Neural cell (in vitro differentiated cells): ENCODE measurements at regions not wholly inside any gene's neighbourhood (a gene's known extent, or its start where the extent isn't known, plus 50 kb on each side); places are given as distances from the start of the nearest gene placed in this dataset.

Experiments
- EP300 ChIP-seq: fragments of 450-650 bp; conservative IDR thresholded peaks from 2 replicates; pipeline ENCODE4 v1.6.1; 2014; ENCODE audit warnings: antibody characterized with exemption, mild to moderate bottlenecking, moderate library complexity; ENCODE audit not compliant: poor library complexity, severe bottlenecking
- EZH2 ChIP-seq: fragments of 200-600, 300-800 bp; shearing (Covaris generic), sonication (generic); IDR thresholded peaks from 2 replicates; pipeline ENCODE4 v1.6.1; 2014; ENCODE audit warnings: antibody characterized with exemption, low read length, borderline replicate concordance, mild to moderate bottlenecking; ENCODE audit not compliant: insufficient read depth, poor library complexity, severe bottlenecking
- MXI1 ChIP-seq: fragments of 450-650 bp; conservative IDR thresholded peaks from 2 replicates; pipeline ENCODE4 v1.6.1; 2014; ENCODE audit warnings: antibody characterized with exemption, mild to moderate bottlenecking; ENCODE audit not compliant: poor library complexity, severe bottlenecking
- POLR2AphosphoS5 ChIP-seq: IDR thresholded peaks from 2 replicates; pipeline ENCODE4 v1.6.1; 2012
- RAD21 ChIP-seq: fragments of 450-650 bp; conservative IDR thresholded peaks from 2 replicates; pipeline ENCODE4 v1.6.1; 2014; ENCODE audit warnings: antibody characterized with exemption, mild to moderate bottlenecking, moderate library complexity
- SMC3 ChIP-seq: fragments of 450-650 bp; conservative IDR thresholded peaks from 2 replicates; pipeline ENCODE4 v1.6.1; 2014; ENCODE audit warnings: antibody characterized with exemption, mild to moderate bottlenecking, moderate library complexity; ENCODE audit not compliant: poor library complexity
- TAF1 ChIP-seq: IDR thresholded peaks from 2 replicates; pipeline ENCODE4 v1.6.1; 2012; ENCODE audit warnings: low read depth
- TF ChIP-seq, protein P1 (sequence below): fragments of 450-650 bp; IDR thresholded peaks from 2 replicates; pipeline ENCODE4 v1.5.1; 2014; ENCODE audit warnings: antibody characterized with exemption, mild to moderate bottlenecking, moderate library complexity; ENCODE audit not compliant: poor library complexity, severe bottlenecking
- TF ChIP-seq, protein P2 (sequence below): IDR thresholded peaks from 2 replicates; pipeline ENCODE4 v1.6.1; 2012; ENCODE audit warnings: borderline replicate concordance

DNA sequence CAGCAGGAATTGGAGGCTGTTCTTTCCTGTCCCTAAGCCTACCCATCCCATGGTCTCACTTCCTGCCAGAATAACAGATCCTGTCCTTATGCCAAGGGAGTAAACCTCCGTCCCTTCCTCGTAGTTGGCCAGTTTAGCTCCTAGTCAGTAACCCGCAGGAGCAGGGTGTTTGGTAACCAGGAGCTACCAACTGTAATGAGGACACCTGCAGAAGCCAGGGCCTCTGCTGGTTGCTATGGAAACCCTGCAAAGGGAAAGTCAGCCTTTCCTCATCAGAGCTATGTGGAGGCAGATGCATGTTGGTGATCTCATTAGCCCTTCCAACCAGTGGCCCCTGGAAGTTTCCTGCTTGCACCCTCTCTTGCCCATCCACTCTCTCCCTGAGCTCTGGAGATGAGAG, 368.2 kb upstream of the SULF2 start:
- TF ChIP-seq, protein P1, sequence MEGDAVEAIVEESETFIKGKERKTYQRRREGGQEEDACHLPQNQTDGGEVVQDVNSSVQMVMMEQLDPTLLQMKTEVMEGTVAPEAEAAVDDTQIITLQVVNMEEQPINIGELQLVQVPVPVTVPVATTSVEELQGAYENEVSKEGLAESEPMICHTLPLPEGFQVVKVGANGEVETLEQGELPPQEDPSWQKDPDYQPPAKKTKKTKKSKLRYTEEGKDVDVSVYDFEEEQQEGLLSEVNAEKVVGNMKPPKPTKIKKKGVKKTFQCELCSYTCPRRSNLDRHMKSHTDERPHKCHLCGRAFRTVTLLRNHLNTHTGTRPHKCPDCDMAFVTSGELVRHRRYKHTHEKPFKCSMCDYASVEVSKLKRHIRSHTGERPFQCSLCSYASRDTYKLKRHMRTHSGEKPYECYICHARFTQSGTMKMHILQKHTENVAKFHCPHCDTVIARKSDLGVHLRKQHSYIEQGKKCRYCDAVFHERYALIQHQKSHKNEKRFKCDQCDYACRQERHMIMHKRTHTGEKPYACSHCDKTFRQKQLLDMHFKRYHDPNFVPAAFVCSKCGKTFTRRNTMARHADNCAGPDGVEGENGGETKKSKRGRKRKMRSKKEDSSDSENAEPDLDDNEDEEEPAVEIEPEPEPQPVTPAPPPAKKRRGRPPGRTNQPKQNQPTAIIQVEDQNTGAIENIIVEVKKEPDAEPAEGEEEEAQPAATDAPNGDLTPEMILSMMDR = no peak
- TF ChIP-seq EZH2 (no peak), POLR2AphosphoS5 (peak; percentile 46), TAF1 (no peak), EP300 (peak; percentile 56), RAD21 (no peak), MXI1 (no peak), SMC3 (no peak)
- TF ChIP-seq, protein P2, sequence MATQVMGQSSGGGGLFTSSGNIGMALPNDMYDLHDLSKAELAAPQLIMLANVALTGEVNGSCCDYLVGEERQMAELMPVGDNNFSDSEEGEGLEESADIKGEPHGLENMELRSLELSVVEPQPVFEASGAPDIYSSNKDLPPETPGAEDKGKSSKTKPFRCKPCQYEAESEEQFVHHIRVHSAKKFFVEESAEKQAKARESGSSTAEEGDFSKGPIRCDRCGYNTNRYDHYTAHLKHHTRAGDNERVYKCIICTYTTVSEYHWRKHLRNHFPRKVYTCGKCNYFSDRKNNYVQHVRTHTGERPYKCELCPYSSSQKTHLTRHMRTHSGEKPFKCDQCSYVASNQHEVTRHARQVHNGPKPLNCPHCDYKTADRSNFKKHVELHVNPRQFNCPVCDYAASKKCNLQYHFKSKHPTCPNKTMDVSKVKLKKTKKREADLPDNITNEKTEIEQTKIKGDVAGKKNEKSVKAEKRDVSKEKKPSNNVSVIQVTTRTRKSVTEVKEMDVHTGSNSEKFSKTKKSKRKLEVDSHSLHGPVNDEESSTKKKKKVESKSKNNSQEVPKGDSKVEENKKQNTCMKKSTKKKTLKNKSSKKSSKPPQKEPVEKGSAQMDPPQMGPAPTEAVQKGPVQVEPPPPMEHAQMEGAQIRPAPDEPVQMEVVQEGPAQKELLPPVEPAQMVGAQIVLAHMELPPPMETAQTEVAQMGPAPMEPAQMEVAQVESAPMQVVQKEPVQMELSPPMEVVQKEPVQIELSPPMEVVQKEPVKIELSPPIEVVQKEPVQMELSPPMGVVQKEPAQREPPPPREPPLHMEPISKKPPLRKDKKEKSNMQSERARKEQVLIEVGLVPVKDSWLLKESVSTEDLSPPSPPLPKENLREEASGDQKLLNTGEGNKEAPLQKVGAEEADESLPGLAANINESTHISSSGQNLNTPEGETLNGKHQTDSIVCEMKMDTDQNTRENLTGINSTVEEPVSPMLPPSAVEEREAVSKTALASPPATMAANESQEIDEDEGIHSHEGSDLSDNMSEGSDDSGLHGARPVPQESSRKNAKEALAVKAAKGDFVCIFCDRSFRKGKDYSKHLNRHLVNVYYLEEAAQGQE = peak; percentile 36
